ENCODE measurements at regions not wholly inside any gene's neighbourhood (a gene's known extent, or its start where the extent isn't known, plus 50 kb on each side); places are given as distances from the start of the nearest gene placed in this dataset.

- no peak for ATAC-seq
- H3K4me1 ChIP-seq (ENCODE audit: insufficient read depth, low read length) = peaks cover 25% of the 10 kb centered on the region
- intact Hi-C loops (cut with micrococcal nuclease; ENCODE audit: unreplicated experiment) = no loop called here
- no peak overlapping the region for H3K9ac ChIP-seq (ENCODE audit: insufficient read depth, low read depth, low read length)
- BruUV-seq (replicated peaks) = no TSS peak
- H3K36me3 ChIP-seq (replicated peaks in 1 of 2; ENCODE audit: control insufficient read depth in 1 of 2, insufficient read depth in 2 of 2, low read length in 2 of 2) = no peaks in the 10 kb centered on the region
- no peak overlapping the region for H3K4me2 ChIP-seq (ENCODE audit: low read depth, low read length)
- peaks cover 0 to 1% of the 10 kb centered on the region in 2 experiments; a peak in 1 of 5 replicates for H3K27me3 ChIP-seq (ENCODE audit: control insufficient read depth in 1 of 2, insufficient read depth in 2 of 2, low read length in 2 of 2)
- no peak overlapping the region for H3K4me3 ChIP-seq (replicated peaks in 1 of 3; ENCODE audit: insufficient read depth in 1 of 3, low read depth in 2 of 3, low read length in 3 of 3)
- no peak overlapping the region for H3K27ac ChIP-seq (ENCODE audit: extremely low read length, insufficient read depth, low read length)
- POLR2A ChIA-PET = no interaction called here
- H4K20me1 ChIP-seq (ENCODE audit: insufficient read depth, low read length) = no peaks in the 10 kb centered on the region
- DNase-seq (ENCODE audit: low spot score) = no peak
- TF ChIP-seq TEAD3 (CRISPR knock-in tag; optimal IDR thresholded peaks at IDR 0.05; ENCODE audit: borderline replicate concordance) (no peak), NFYC (CRISPR knock-in tag; IDR thresholded peaks at IDR 0.05) (no peak), ZNF275 (CRISPR knock-in tag; IDR thresholded peaks at IDR 0.05; ENCODE audit: borderline replicate concordance) (no peak), MED8 (CRISPR knock-in tag; IDR thresholded peaks at IDR 0.05; ENCODE audit: insufficient replicate concordance) (no peak), MATR3 (CRISPR knock-in tag; IDR thresholded peaks at IDR 0.05) (no peak), BORCS8-MEF2B (CRISPR knock-in tag; IDR thresholded peaks at IDR 0.05) (no peak), AGO2 (optimal IDR thresholded peaks at IDR 0.05; ENCODE audit: low read depth, low read length) (no peak), RFX1 (IDR thresholded peaks at IDR 0.05) (no peak), SOX6 (IDR thresholded peaks at IDR 0.05) (no peak), SOX6 (CRISPR knock-in tag; IDR thresholded peaks at IDR 0.05) (no peak), ZNF674 (CRISPR knock-in tag; IDR thresholded peaks at IDR 0.05; ENCODE audit: low read depth) (no peak), HNRNPH1 (optimal IDR thresholded peaks at IDR 0.05; ENCODE audit: low read depth, low read length) (no peak), CREB3 (CRISPR knock-in tag; IDR thresholded peaks at IDR 0.05) (no peak), MTF2 (CRISPR knock-in tag; IDR thresholded peaks at IDR 0.05; ENCODE audit: borderline replicate concordance) (no peak)
- TF ChIP-seq, protein P1, sequence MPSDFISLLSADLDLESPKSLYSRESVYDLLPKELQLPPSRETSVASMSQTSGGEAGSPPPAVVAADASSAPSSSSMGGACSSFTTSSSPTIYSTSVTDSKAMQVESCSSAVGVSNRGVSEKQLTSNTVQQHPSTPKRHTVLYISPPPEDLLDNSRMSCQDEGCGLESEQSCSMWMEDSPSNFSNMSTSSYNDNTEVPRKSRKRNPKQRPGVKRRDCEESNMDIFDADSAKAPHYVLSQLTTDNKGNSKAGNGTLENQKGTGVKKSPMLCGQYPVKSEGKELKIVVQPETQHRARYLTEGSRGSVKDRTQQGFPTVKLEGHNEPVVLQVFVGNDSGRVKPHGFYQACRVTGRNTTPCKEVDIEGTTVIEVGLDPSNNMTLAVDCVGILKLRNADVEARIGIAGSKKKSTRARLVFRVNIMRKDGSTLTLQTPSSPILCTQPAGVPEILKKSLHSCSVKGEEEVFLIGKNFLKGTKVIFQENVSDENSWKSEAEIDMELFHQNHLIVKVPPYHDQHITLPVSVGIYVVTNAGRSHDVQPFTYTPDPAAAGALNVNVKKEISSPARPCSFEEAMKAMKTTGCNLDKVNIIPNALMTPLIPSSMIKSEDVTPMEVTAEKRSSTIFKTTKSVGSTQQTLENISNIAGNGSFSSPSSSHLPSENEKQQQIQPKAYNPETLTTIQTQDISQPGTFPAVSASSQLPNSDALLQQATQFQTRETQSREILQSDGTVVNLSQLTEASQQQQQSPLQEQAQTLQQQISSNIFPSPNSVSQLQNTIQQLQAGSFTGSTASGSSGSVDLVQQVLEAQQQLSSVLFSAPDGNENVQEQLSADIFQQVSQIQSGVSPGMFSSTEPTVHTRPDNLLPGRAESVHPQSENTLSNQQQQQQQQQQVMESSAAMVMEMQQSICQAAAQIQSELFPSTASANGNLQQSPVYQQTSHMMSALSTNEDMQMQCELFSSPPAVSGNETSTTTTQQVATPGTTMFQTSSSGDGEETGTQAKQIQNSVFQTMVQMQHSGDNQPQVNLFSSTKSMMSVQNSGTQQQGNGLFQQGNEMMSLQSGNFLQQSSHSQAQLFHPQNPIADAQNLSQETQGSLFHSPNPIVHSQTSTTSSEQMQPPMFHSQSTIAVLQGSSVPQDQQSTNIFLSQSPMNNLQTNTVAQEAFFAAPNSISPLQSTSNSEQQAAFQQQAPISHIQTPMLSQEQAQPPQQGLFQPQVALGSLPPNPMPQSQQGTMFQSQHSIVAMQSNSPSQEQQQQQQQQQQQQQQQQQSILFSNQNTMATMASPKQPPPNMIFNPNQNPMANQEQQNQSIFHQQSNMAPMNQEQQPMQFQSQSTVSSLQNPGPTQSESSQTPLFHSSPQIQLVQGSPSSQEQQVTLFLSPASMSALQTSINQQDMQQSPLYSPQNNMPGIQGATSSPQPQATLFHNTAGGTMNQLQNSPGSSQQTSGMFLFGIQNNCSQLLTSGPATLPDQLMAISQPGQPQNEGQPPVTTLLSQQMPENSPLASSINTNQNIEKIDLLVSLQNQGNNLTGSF (CRISPR knock-in tag; IDR thresholded peaks at IDR 0.05) = no peak
- TF ChIP-seq, protein P2, sequence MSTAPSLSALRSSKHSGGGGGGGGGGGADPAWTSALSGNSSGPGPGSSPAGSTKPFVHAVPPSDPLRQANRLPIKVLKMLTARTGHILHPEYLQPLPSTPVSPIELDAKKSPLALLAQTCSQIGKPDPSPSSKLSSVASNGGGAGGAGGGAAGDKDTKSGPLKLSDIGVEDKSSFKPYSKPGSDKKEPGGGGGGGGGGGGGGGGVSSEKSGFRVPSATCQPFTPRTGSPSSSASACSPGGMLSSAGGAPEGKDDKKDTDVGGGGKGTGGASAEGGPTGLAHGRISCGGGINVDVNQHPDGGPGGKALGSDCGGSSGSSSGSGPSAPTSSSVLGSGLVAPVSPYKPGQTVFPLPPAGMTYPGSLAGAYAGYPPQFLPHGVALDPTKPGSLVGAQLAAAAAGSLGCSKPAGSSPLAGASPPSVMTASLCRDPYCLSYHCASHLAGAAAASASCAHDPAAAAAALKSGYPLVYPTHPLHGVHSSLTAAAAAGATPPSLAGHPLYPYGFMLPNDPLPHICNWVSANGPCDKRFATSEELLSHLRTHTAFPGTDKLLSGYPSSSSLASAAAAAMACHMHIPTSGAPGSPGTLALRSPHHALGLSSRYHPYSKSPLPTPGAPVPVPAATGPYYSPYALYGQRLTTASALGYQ (CRISPR knock-in tag; IDR thresholded peaks at IDR 0.05) = no peak
- H3K9me3 ChIP-seq (ENCODE audit: low read length) = no peaks in the 10 kb centered on the region
- CTCF ChIA-PET (ENCODE audit: low intra/inter-chr PET ratio, low total read pairs) = no interaction called here
- H2AFZ ChIP-seq (ENCODE audit: low read length) = no peak overlapping the region
- no peak for FAIRE-seq
- 89% methylated on average over 59 of the region's 100 CpGs for WGBS (ENCODE audit: low lambda C conversion rate)
- in situ Hi-C loops (cut with HindIII; ENCODE audit: extremely low pct_ligation_motif_present, low pct_unique_long_range_greater_than_20kb) = no loop called here
- no peaks in the 10 kb centered on the region for H3K79me2 ChIP-seq (ENCODE audit: insufficient read depth, low read length)
These were observed 75.9 kb downstream of the ZIC5 start for GRCh38 chr13:99895444-99896368.
